ENCODE measurements at regions not wholly inside any gene's neighbourhood (a gene's known extent, or its start where the extent isn't known, plus 50 kb on each side); places are given as distances from the start of the nearest gene placed in this dataset.

GRCh38 chr4:134883831-134884449 lies 682.4 kb upstream of the PABPC4L start:
- no peak for TF ChIP-seq BHLHE40 (IDR thresholded peaks at IDR 0.05; ENCODE audit: borderline replicate concordance)
- TF ChIP-seq TARDBP (IDR thresholded peaks at IDR 0.05): no peak
- no peak for TF ChIP-seq FOXM1 (IDR thresholded peaks at IDR 0.05; ENCODE audit: borderline replicate concordance)
- no peak for TF ChIP-seq LEF1 (IDR thresholded peaks at IDR 0.05; ENCODE audit: borderline replicate concordance)
- TF ChIP-seq ELF4 (IDR thresholded peaks at IDR 0.05): no peak
